ENCODE measurements at regions not wholly inside any gene's neighbourhood (a gene's known extent, or its start where the extent isn't known, plus 50 kb on each side); places are given as distances from the start of the nearest gene placed in this dataset.

GRCh38 chrX:114221445-114221844 lies 362.4 kb upstream of the HTR2C start:
- 85% methylated on average over 2 of the region's 2 CpGs; no CpG with 5 or more reads in 1 of the 2 experiments for WGBS, 2 experiments (ENCODE audit: extremely low coverage in 1 of 2, insufficient coverage in 1 of 2, insufficient read length in 1 of 2, insufficient replicate concordance in 2 of 2, low coverage in 1 of 2, low lambda C conversion rate in 2 of 2, missing lambda C conversion rate in 1 of 2)

More at GRCh38 chrX:114221445-114221844, 362.4 kb upstream of the HTR2C start:
- POLR2A ChIA-PET (ENCODE audit: partially characterized antibody) = no interaction called here
- Histone ChIP-seq H3K14ac (ENCODE audit: insufficient read length) (no peak overlapping the region), H3K27me3 (replicated peaks in 1 of 4; ENCODE audit: control insufficient read depth in 3 of 4, extremely low read depth in 1 of 4, insufficient read depth in 3 of 4, low read length in 3 of 4) (no peaks in the 10 kb centered on the region), H3K79me1 (ENCODE audit: low read depth, low read length) (no peaks in the 10 kb centered on the region), H3K4me2 (ENCODE audit: insufficient read depth in 1 of 2, low read depth in 2 of 2, low read length in 2 of 2) (no peak overlapping the region), H3K4me1 (replicated peaks in 1 of 4; ENCODE audit: control insufficient read depth in 3 of 4, insufficient read depth in 4 of 4, low read length in 3 of 4) (no peaks in the 10 kb centered on the region; a peak in 2 of 7 replicates), H4K91ac (replicated peaks; ENCODE audit: insufficient read length, low read length) (no peak overlapping the region), H4K20me1 (replicated peaks in 1 of 2; ENCODE audit: control insufficient read depth in 1 of 2, insufficient read depth in 2 of 2, low read length in 2 of 2) (no peaks in the 10 kb centered on the region), H3K79me2 (ENCODE audit: control insufficient read depth in 1 of 2, insufficient read depth in 2 of 2, low read length in 2 of 2) (no peaks in the 10 kb centered on the region), H3K27ac (ENCODE audit: low read depth, low read length) (no peak overlapping the region), H3K23me2 (ENCODE audit: low read depth, low read length) (no peaks in the 10 kb centered on the region), H3K4me3 (ENCODE audit: extremely low read depth in 1 of 4, insufficient read depth in 2 of 4, low read depth in 3 of 4, low read length in 4 of 4) (no peak overlapping the region), H3K9ac (replicated peaks in 1 of 4; ENCODE audit: extremely low read depth in 1 of 4, low read depth in 3 of 4, low read length in 3 of 4) (no peak overlapping the region), H2BK15ac (ENCODE audit: low read length) (no peak overlapping the region), H4K8ac (ENCODE audit: extremely low read depth, insufficient read depth, low read length) (no peak overlapping the region), H3K56ac (replicated peaks; ENCODE audit: insufficient read length, low read depth, low read length) (no peak overlapping the region), H2AK5ac (ENCODE audit: low read depth, low read length) (no peak overlapping the region), H2BK120ac (replicated peaks; ENCODE audit: low read depth, low read length) (no peak overlapping the region), H3K23ac (ENCODE audit: insufficient read length) (no peak overlapping the region), H3K18ac (ENCODE audit: extremely low read depth, low read length) (no peak overlapping the region), H3K36me3 (ENCODE audit: control insufficient read depth in 2 of 4, insufficient read depth in 4 of 4, low read length in 3 of 4) (no peaks in the 10 kb centered on the region), H3K9me3 (ENCODE audit: insufficient read depth in 2 of 2, low read depth in 1 of 2, low read length in 1 of 2) (no peaks in the 10 kb centered on the region), H2AFZ (ENCODE audit: low read length) (no peak overlapping the region), H4K5ac (ENCODE audit: insufficient read length, low read depth, low read length) (no peak overlapping the region), H2BK20ac (ENCODE audit: low read length) (no peak overlapping the region), H2BK5ac (ENCODE audit: low read depth, low read length) (no peak overlapping the region), H2BK12ac (ENCODE audit: low read depth, low read length) (no peak overlapping the region), H3K4ac (replicated peaks; ENCODE audit: insufficient read length, low read depth, low read length) (no peak overlapping the region)
- FAIRE-seq = no peak
- CTCF ChIA-PET (ENCODE audit: partially characterized antibody) = interaction anchor here (0.7 kb wide), 1 partner anchor 59 kb away, joined by 3 read pairs; no protein-coding TSS in a partner anchor
- no peak for DNase-seq (ENCODE audit: low read depth in 1 of 2, low spot score in 2 of 2)
- no peak for TF ChIP-seq RAD21 (IDR thresholded peaks at IDR 0.05 in 1 of 2, conservative IDR thresholded peaks at IDR 0.05 in 1 of 2; ENCODE audit: low read depth in 2 of 2, low read length in 2 of 2)
- no peak for TF ChIP-seq POLR2AphosphoS5 (IDR thresholded peaks at IDR 0.05; ENCODE audit: low read depth, low read length)
- TF ChIP-seq, protein P1, sequence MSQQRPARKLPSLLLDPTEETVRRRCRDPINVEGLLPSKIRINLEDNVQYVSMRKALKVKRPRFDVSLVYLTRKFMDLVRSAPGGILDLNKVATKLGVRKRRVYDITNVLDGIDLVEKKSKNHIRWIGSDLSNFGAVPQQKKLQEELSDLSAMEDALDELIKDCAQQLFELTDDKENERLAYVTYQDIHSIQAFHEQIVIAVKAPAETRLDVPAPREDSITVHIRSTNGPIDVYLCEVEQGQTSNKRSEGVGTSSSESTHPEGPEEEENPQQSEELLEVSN (IDR thresholded peaks at IDR 0.05) = no peak
- TF ChIP-seq MAX (IDR thresholded peaks at IDR 0.05) = no peak
- no peak for TF ChIP-seq TAF7 (optimal IDR thresholded peaks at IDR 0.05; ENCODE audit: borderline replicate concordance, low read depth, low read length)
- TF ChIP-seq ZNF274 (IDR thresholded peaks at IDR 0.05; ENCODE audit: borderline replicate concordance, extremely low read depth, low read length) = no peak
- TF ChIP-seq BACH1 (IDR thresholded peaks at IDR 0.05; ENCODE audit: low read length) = no peak
- TF ChIP-seq KDM5A (IDR thresholded peaks at IDR 0.05; ENCODE audit: low read length) = no peak
- no peak for TF ChIP-seq SIX5 (IDR thresholded peaks at IDR 0.05; ENCODE audit: low read depth, low read length)
- TF ChIP-seq POU5F1 (IDR thresholded peaks at IDR 0.05; ENCODE audit: low read depth, low read length) = no peak
- no peak for TF ChIP-seq POLR2A (IDR thresholded peaks at IDR 0.05; ENCODE audit: control extremely low read depth in 1 of 2, low read depth in 2 of 2, low read length in 2 of 2)
- TF ChIP-seq JUN (IDR thresholded peaks at IDR 0.05; ENCODE audit: low read depth, low read length) = no peak
- TF ChIP-seq TCF12 (IDR thresholded peaks at IDR 0.05; ENCODE audit: low read depth, low read length) = no peak
- TF ChIP-seq SAP30 (IDR thresholded peaks at IDR 0.05; ENCODE audit: insufficient read depth, insufficient replicate concordance, low read length) = no peak
- TF ChIP-seq SRF (IDR thresholded peaks at IDR 0.05; ENCODE audit: low read depth, low read length) = no peak
